GDM1 (cell line): ENCODE measurements at regions not wholly inside any gene's neighbourhood (a gene's known extent, or its start where the extent isn't known, plus 50 kb on each side); places are given as distances from the start of the nearest gene placed in this dataset.

Source experiments
- DNase-seq: peaks from one replicate; lab custom pipeline; 2025; lab: John Stamatoyannopoulos, UW

DNA sequence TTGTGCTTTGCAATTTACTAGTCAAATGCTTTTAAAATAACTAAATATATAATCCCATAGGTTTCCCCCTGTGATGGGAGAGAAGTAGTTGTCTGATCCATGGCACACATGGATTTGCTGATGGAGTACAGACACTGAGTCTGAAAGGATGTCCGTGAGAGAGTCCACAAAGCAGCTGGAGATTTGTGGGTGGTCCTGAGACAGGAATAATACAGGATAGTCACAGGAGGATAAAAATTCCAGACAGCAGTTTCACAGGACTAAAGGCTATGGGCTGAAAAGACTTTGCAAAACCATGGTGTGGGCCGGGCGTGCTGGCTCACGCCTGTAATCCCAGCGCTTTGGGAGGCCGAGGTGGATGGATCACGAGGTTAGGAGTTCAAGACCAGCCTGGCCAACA is 58.7 kb upstream of the ZFR start:
- no peak for DNase-seq

DNA sequence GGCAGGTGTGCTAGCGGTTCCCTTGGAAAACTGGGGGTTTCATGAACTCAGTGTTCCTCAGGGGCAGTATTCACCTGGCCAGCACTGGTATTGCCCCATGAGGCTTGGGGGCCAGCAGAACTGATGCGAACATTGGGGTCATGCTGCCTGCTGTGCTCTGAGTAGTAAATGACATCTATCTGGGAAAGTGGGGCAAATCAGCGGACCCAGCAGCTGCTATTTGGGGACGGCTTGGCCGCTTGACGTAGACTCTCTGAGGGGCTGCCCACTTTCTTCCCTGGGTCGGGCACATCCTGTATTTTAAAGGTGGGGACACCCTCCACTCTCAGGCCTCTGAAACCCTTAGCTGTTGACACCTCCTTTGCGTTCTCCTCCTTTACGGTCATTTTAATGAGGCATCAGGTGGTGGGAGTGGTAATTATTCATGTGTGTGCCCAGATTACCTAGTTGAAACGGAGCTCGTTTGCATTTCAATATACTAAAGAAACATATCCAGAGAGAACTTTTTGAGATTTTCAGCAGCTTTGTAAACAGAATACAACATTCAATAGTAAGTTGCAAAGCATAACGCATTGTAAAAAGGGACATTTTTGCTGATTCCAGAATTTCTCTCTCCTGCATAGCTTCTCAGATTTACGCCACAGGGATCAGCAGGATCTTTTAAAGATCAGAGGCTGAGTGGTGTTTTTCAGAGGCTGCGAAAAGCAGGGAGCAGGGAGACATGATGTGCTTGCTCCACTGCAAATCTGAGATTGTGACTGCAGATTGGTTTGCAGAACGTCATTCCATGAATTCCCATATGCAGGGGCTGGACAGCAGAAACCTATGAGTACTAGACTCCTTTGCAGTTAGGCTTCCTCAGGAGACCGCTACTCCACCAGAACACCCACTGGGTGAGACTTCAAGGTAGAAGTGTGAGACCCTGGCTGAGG is 56.8 kb upstream of the ZFR start:
- DNase-seq: no peak

DNA sequence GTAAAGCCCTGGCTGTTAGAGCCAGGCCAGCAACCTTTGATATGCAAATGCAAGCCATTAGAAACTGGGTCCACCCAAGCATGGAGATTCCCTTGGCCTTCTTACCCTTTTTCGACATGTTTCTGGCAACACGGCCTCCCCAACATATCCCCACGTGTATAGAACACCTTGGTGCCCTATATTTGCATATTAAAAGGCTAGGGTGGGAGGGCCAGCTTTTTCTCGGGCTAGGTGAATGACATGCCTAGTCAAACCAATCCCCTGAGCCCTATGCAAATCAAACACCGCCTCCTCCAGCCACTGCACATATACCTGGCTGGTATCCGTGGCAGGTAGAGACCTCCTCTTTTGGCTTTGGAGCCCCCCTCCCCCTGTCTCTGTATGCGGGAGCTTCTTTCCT is 55.6 kb upstream of the ZFR start:
- no peak for DNase-seq

DNA sequence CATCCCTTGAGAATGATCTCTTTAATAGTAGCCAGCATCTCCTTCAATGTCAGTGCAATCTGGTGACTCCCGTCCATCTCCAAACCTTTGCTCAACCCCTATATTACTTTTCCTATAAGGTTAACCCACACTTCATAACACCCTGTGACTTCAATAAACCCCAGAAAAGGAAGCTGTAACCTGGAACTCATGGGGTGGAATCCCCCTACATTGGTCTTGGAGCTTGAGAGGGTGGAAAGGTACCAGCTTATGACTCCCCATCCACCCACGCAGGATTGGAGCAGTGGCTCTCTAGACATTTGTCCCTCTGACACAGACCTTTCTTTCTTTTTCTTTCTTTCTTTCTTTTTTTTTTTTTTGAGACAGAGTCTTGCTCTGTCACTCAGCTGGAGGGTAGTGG is 54.7 kb upstream of the ZFR start:
- no peak for DNase-seq

DNA sequence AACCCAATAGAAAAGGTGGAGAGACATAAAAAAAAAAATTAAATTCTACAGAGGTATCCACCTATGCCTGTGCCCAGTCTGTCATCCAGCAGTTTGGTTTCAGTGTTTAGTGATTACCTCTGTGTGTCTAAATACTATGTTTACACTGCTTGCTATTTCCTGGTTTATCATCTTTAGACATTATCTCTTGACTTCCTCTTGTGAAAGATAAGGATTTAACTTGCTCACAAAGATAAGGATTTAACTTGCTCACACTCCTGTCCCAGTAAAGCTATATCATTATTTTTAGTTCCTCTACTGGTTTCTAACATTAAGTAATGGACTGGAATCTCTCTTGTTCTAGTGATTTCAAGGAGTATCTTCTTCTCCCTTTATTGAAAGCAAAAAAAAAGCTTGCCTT is 53.9 kb upstream of the ZFR start:
- DNase-seq: no peak

DNA sequence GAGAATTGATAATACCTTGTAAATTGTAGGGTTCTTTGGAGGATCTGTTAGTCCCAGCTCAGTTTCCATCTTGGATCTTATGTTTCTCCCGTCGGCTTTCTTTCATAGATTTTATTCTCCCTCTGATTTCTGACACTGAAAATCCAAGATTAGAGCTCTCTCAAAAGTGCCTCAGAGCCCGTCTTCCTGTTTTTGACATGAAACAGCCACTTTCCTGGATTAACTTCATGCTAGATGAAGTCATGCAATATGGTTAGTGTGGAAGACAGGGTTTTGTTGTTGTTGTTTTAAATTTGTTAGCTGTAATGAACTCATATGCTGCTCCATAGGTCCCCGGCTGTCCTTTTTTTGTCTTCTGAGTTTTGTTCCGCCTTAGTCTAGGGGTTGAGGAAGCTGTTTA is 51.6 kb upstream of the ZFR start:
- no peak for DNase-seq

DNA sequence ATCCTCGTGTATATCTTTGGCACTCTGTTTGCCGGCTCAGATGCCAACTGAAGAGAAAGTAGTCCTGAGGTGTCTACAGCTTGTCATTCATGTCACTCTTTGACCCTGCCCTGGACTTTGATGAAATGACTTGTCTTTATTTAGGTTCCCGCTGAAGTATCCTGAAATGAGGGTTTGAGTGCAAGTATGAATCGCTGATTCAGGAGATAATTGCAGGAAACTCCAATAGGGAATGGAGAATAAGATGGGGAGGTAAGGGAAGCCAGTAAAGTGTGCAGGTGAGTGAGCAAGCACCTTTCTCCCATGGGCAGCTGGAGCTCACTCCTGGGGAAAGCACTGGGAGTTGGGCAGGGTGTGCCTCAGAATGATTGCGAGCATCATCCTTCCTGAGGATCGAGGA is 50.3 kb upstream of the ZFR start:
- no peak for DNase-seq
